Neural cell (in vitro differentiated cells): ENCODE measurements at regions not wholly inside any gene's neighbourhood (a gene's known extent, or its start where the extent isn't known, plus 50 kb on each side); places are given as distances from the start of the nearest gene placed in this dataset.

Experiments
- H2AFZ ChIP-seq: fragments of 200-600, 300-800 bp; sonication (generic), shearing (Covaris generic); 2 replicates; pipeline ENCODE4 v1.6.0; 2014; ENCODE audit warnings: low read depth, mild to moderate bottlenecking, antibody characterized with exemption, low read length, moderate library complexity
- H3F3A ChIP-seq: fragments of 200-600 bp; shearing (Covaris generic); 2 replicates; pipeline ENCODE4 v1.6.1; 2016; ENCODE audit warnings: mild to moderate bottlenecking, moderate library complexity, mixed read lengths, antibody characterized with exemption, low read length; ENCODE audit not compliant: insufficient read depth, poor library complexity, severe bottlenecking
- H3K27ac ChIP-seq: fragments of 200-600, 300-800 bp; sonication (generic), shearing (Covaris generic); 2 replicates; pipeline ENCODE4 v1.5.1; 2014; ENCODE audit warnings: mild to moderate bottlenecking, low read length, moderate library complexity
- H3K27me3 ChIP-seq: fragments of 300-800, 200-600 bp; sonication (generic), shearing (Covaris generic); 2 replicates; pipeline ENCODE4 v1.6.0; 2014; ENCODE audit warnings: mild to moderate bottlenecking, low read depth, low read length, moderate library complexity; ENCODE audit not compliant: insufficient read depth
- H3K36me3 ChIP-seq: fragments of 300-800, 200-600 bp; sonication (generic), shearing (Covaris generic); 2 replicates; pipeline ENCODE4 v1.5.1; 2014; ENCODE audit warnings: mild to moderate bottlenecking, antibody characterized with exemption, low read length, moderate library complexity; ENCODE audit not compliant: insufficient read depth
- H3K4me2 ChIP-seq: fragments of 300-800, 200-600 bp; sonication (generic), shearing (Covaris generic); 2 replicates; pipeline ENCODE4 v1.6.0; 2014; ENCODE audit warnings: mild to moderate bottlenecking, low read length
- H3K4me3 ChIP-seq: fragments of 300-800, 200-600 bp; sonication (generic), shearing (Covaris generic); 2 replicates; pipeline ENCODE4 v1.5.1; 2014; ENCODE audit warnings: mild to moderate bottlenecking, low read length, moderate library complexity
- H3K79me2 ChIP-seq: fragments of 200-600 bp; shearing (Covaris generic); replicated peaks from 2 replicates; pipeline ENCODE4 v1.6.0; 2014; ENCODE audit warnings: mild to moderate bottlenecking, low read length, moderate library complexity; ENCODE audit not compliant: insufficient read depth
- H3K9ac ChIP-seq: fragments of 300-800, 200-600 bp; sonication (generic), shearing (Covaris generic); 2 replicates; pipeline ENCODE4 v1.6.1; 2016; ENCODE audit warnings: mild to moderate bottlenecking, low read length, mixed read lengths
- H3K9me2 ChIP-seq: fragments of 200-600 bp; shearing (Covaris generic); 2 replicates; pipeline ENCODE4 v1.6.1; 2016; ENCODE audit warnings: mild to moderate bottlenecking, low read length, mixed read lengths; ENCODE audit not compliant: insufficient read depth
- H3K9me3 ChIP-seq: fragments of 200-600, 300-800 bp; sonication (generic), shearing (Covaris generic); 2 replicates; pipeline ENCODE4 v1.6.1; 2016; ENCODE audit warnings: mild to moderate bottlenecking, mixed run types, low read length, moderate library complexity, mixed read lengths
- H4K20me1 ChIP-seq: fragments of 200-600 bp; shearing (Covaris generic); 2 replicates; pipeline ENCODE4 v1.6.1; 2016; ENCODE audit warnings: mild to moderate bottlenecking, mixed run types; ENCODE audit not compliant: insufficient read depth
- CTCF ChIP-seq: fragments of 450-650 bp; IDR thresholded peaks from 2 replicates; pipeline ENCODE4 v1.5.1; 2014; ENCODE audit warnings: antibody characterized with exemption, mild to moderate bottlenecking, moderate library complexity; ENCODE audit not compliant: poor library complexity, severe bottlenecking
- EP300 ChIP-seq: fragments of 450-650 bp; conservative IDR thresholded peaks from 2 replicates; pipeline ENCODE4 v1.6.1; 2014; ENCODE audit warnings: antibody characterized with exemption, mild to moderate bottlenecking, moderate library complexity; ENCODE audit not compliant: poor library complexity, severe bottlenecking
- EZH2 ChIP-seq: fragments of 200-600, 300-800 bp; shearing (Covaris generic), sonication (generic); IDR thresholded peaks from 2 replicates; pipeline ENCODE4 v1.6.1; 2014; ENCODE audit warnings: antibody characterized with exemption, low read length, borderline replicate concordance, mild to moderate bottlenecking; ENCODE audit not compliant: insufficient read depth, poor library complexity, severe bottlenecking
- MXI1 ChIP-seq: fragments of 450-650 bp; conservative IDR thresholded peaks from 2 replicates; pipeline ENCODE4 v1.6.1; 2014; ENCODE audit warnings: antibody characterized with exemption, mild to moderate bottlenecking; ENCODE audit not compliant: poor library complexity, severe bottlenecking
- POLR2AphosphoS5 ChIP-seq: IDR thresholded peaks from 2 replicates; pipeline ENCODE4 v1.6.1; 2012
- RAD21 ChIP-seq: fragments of 450-650 bp; conservative IDR thresholded peaks from 2 replicates; pipeline ENCODE4 v1.6.1; 2014; ENCODE audit warnings: antibody characterized with exemption, mild to moderate bottlenecking, moderate library complexity
- REST ChIP-seq: IDR thresholded peaks from 2 replicates; pipeline ENCODE4 v1.6.1; 2012; ENCODE audit warnings: borderline replicate concordance
- SMC3 ChIP-seq: fragments of 450-650 bp; conservative IDR thresholded peaks from 2 replicates; pipeline ENCODE4 v1.6.1; 2014; ENCODE audit warnings: antibody characterized with exemption, mild to moderate bottlenecking, moderate library complexity; ENCODE audit not compliant: poor library complexity
- TAF1 ChIP-seq: IDR thresholded peaks from 2 replicates; pipeline ENCODE4 v1.6.1; 2012; ENCODE audit warnings: low read depth

DNA sequence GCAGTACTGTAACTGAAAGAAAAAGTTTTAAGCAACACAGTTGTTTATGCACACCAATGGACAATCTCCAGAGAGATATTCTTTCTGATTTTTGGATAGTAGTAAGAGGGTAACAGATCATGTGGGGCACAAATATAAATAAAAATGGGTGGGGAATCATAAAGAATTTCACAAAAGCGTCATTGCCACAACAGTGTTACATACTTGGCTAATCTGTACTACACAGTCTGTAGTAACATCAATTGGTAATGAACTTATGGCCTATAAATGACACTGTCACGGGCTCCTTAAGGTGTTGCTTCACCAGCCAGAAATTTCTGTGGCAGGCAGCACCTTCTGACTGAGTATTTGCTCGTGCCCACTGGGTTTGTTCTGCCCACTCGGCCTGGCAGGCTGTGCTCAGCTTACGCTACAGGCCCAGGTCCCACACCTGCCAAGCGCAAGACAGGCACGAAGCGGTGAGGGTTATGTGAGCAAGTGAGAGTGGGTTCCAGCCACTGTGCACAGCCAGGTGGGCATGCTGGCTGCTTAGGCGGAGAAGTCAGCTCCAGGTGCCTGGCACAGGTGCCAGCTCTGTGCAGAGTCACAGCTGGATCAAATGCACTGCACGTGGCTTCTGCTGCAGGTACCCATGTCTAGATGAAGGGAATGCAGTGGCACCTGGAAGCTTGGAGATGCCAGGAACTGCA lies 532.5 kb upstream of the SLC39A10 start:
- H3K9ac ChIP-seq, result no peak overlapping the region
- TF ChIP-seq POLR2AphosphoS5 (no peak), TAF1 (no peak), EP300 (no peak), EZH2 (no peak), CTCF (no peak), REST (no peak), RAD21 (no peak)
- H3K9me3 ChIP-seq, result no peaks in the 10 kb centered on the region
- H3K27me3 ChIP-seq, result no peaks in the 10 kb centered on the region
- H4K20me1 ChIP-seq, result no peaks in the 10 kb centered on the region
- no peak overlapping the region for H3K27ac ChIP-seq
- H3F3A ChIP-seq, result no peaks in the 10 kb centered on the region
- no peak overlapping the region for H3K4me3 ChIP-seq
- H2AFZ ChIP-seq, result no peak overlapping the region
- H3K4me2 ChIP-seq, result no peak overlapping the region
- no peaks in the 10 kb centered on the region for H3K9me2 ChIP-seq
- no peaks in the 10 kb centered on the region for H3K36me3 ChIP-seq
- H3K79me2 ChIP-seq, result no peaks in the 10 kb centered on the region

DNA sequence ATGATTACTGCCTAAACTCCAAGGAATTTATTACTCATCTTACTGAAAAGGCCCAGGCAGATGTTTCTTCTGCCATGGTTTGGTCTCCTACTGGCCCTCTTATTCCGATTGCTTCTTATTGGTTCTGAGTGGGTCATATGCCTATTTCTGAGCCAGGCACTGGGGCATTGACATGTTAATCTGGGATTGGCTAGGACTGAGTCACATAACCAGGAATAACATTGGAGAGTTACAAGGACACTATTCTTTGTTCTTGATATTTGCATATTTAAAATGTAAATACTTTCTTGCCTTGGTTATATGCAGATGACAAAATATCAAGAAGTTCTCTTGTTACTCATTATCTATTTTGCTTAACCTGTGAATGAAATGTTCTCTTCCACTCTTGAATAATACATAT lies 534.4 kb upstream of the SLC39A10 start:
- Histone ChIP-seq H3F3A (no peaks in the 10 kb centered on the region), H3K9ac (no peak overlapping the region), H3K4me2 (no peak overlapping the region), H3K27me3 (no peaks in the 10 kb centered on the region), H3K4me3 (no peak overlapping the region), H2AFZ (no peak overlapping the region), H3K36me3 (no peaks in the 10 kb centered on the region), H3K79me2 (no peaks in the 10 kb centered on the region), H3K9me3 (no peaks in the 10 kb centered on the region), H3K9me2 (no peaks in the 10 kb centered on the region), H4K20me1 (no peaks in the 10 kb centered on the region), H3K27ac (no peak overlapping the region)
- TF ChIP-seq SMC3 (no peak), RAD21 (no peak), POLR2AphosphoS5 (no peak), TAF1 (no peak), EZH2 (no peak), CTCF (no peak), EP300 (no peak), REST (no peak), MXI1 (no peak)
